LNCAP (cell line): ENCODE measurements at regions not wholly inside any gene's neighbourhood (a gene's known extent, or its start where the extent isn't known, plus 50 kb on each side); places are given as distances from the start of the nearest gene placed in this dataset.

ENCODE experiments used
- CTCF ChIP-seq: fragments of 450-650 bp; IDR thresholded peaks from 2 replicates; pipeline ENCODE4 v1.5.1; 2017; ENCODE audit warnings: mild to moderate bottlenecking

GRCh38 chr6:54515013-54515412 is 206.8 kb downstream of the TINAG start:
- TF ChIP-seq CTCF, result no peak

GRCh38 chr6:54515713-54516112 is 207.5 kb downstream of the TINAG start:
- no peak for TF ChIP-seq CTCF

GRCh38 chr6:54516321-54516720 is 208.1 kb downstream of the TINAG start:
- no peak for TF ChIP-seq CTCF

GRCh38 chr6:54519161-54519560 is 210.9 kb downstream of the TINAG start:
- TF ChIP-seq CTCF, result no peak

GRCh38 chr6:54525731-54526130 is 217.5 kb downstream of the TINAG start:
- no peak for TF ChIP-seq CTCF

GRCh38 chr6:54533567-54533966 is 225.3 kb downstream of the TINAG start:
- no peak for TF ChIP-seq CTCF

GRCh38 chr6:54535568-54535967 is 227.3 kb downstream of the TINAG start:
- TF ChIP-seq CTCF, result no peak

GRCh38 chr6:54541541-54541940 is 233.3 kb downstream of the TINAG start:
- TF ChIP-seq CTCF, result no peak
